HFFc6 (cell line): ENCODE measurements at regions not wholly inside any gene's neighbourhood (a gene's known extent, or its start where the extent isn't known, plus 50 kb on each side); places are given as distances from the start of the nearest gene placed in this dataset.
A peak's percentile ranks its signal among the peaks of the same experiment; 100 is the strongest.

Experiments
- DNase-seq: peaks from one replicate; pipeline ENCODE4 v3.0.0-alpha.2; 2018
- H3K27ac Mint-ChIP-seq: 2 replicates; pipeline ENCODE4 v1.8.0; 2020; ENCODE audit warnings: mild to moderate bottlenecking, mixed read lengths
- H3K27me3 Mint-ChIP-seq: 2 replicates; pipeline ENCODE4 v1.8.0; 2021; ENCODE audit warnings: mild to moderate bottlenecking, moderate library complexity, mixed read lengths; ENCODE audit not compliant: insufficient read depth
- H3K36me3 Mint-ChIP-seq: 2 replicates; pipeline ENCODE4 v1.8.0; 2021; ENCODE audit warnings: low read depth, mixed read lengths
- H3K4me1 Mint-ChIP-seq: 2 replicates; pipeline ENCODE4 v1.8.0; 2020; ENCODE audit warnings: low read depth, mixed read lengths
- H3K4me3 Mint-ChIP-seq: 2 replicates; pipeline ENCODE4 v1.8.0; 2020; ENCODE audit warnings: mild to moderate bottlenecking, moderate library complexity, mixed read lengths
- H3K9me3 Mint-ChIP-seq: 2 replicates; pipeline ENCODE4 v1.8.0; 2020; ENCODE audit warnings: mild to moderate bottlenecking, mixed read lengths
- TF ChIP-seq, protein P1 (sequence below): fragments of 200-600 bp; sonication (generic); IDR thresholded peaks from 2 replicates; pipeline ENCODE4 v1.5.0; 2021; ENCODE audit warnings: antibody characterized with exemption, mild to moderate bottlenecking

GRCh38 chr2:128505150-128505490 lies 186.5 kb upstream of the HS6ST1 start:
- H3K4me3 Mint-ChIP-seq, result no peak overlapping the region
- no peaks in the 10 kb centered on the region for H3K9me3 Mint-ChIP-seq
- H3K27me3 Mint-ChIP-seq, result peaks cover 22% of the 10 kb centered on the region
- TF ChIP-seq, protein P1, sequence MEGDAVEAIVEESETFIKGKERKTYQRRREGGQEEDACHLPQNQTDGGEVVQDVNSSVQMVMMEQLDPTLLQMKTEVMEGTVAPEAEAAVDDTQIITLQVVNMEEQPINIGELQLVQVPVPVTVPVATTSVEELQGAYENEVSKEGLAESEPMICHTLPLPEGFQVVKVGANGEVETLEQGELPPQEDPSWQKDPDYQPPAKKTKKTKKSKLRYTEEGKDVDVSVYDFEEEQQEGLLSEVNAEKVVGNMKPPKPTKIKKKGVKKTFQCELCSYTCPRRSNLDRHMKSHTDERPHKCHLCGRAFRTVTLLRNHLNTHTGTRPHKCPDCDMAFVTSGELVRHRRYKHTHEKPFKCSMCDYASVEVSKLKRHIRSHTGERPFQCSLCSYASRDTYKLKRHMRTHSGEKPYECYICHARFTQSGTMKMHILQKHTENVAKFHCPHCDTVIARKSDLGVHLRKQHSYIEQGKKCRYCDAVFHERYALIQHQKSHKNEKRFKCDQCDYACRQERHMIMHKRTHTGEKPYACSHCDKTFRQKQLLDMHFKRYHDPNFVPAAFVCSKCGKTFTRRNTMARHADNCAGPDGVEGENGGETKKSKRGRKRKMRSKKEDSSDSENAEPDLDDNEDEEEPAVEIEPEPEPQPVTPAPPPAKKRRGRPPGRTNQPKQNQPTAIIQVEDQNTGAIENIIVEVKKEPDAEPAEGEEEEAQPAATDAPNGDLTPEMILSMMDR, result no peak
- DNase-seq, result no peak
- peaks cover under 1% of the 10 kb centered on the region; the same call in 1 of the 2 replicates for H3K4me1 Mint-ChIP-seq
- H3K36me3 Mint-ChIP-seq, result no peaks in the 10 kb centered on the region
- H3K27ac Mint-ChIP-seq, result no peak overlapping the region

GRCh38 chr2:128505575-128506526 lies 187.2 kb upstream of the HS6ST1 start:
- no peaks in the 10 kb centered on the region for H3K9me3 Mint-ChIP-seq
- DNase-seq, result no peak
- no peaks in the 10 kb centered on the region for H3K36me3 Mint-ChIP-seq
- TF ChIP-seq, protein P1, result no peak
- H3K4me3 Mint-ChIP-seq, result no peak overlapping the region
- peaks cover 22% of the 10 kb centered on the region for H3K27me3 Mint-ChIP-seq
- H3K4me1 Mint-ChIP-seq, result peaks cover 8% of the 10 kb centered on the region
- no peak overlapping the region for H3K27ac Mint-ChIP-seq

- Mint-ChIP-seq H3K4me3 (no peak overlapping the region), H3K4me1 (peaks cover 13% of the 10 kb centered on the region), H3K27me3 (peaks cover 21% of the 10 kb centered on the region), H3K9me3 (no peaks in the 10 kb centered on the region), H3K27ac (no peak overlapping the region), H3K36me3 (no peaks in the 10 kb centered on the region)
- TF ChIP-seq, protein P1, result no peak
- no peak for DNase-seq
These were observed 187.9 kb upstream of the HS6ST1 start for GRCh38 chr2:128506534-128506933.

DNA sequence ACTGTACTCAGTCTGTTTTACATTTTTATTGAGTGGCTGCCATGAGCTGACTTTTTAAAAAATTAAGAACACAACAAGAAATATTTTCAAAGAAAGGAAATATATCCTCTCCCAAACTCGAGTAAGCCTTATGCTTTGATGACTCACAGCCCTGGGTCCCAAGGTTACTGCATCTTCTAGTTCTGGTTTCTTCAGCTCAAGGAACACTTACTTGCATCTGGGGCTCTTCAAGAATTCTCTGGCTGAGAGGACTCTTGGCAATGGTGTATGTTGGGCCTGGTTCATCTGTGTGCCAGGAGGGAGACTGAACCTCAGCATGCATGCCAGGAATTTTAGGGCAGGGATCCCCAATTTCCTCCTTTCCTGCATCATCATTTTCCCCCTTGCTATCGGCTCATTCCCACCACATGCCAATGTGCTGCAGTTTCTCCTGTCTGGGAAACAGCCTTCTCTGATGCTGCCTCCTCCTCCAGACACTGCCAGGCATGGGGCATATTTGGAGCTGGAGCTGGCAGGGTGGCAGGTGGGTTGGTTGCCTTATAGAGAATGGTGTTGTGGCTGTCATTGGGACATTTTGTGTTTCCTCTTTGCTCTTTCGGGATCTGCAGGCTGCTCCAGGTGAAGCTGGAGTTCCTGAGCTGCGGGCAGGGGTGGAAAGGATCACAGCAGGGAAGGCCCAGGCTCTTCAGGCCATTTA lies 192.2 kb upstream of the HS6ST1 start:
- Mint-ChIP-seq H3K4me1 (peaks cover 13% of the 10 kb centered on the region), H3K27me3 (peaks cover 9% of the 10 kb centered on the region), H3K36me3 (no peaks in the 10 kb centered on the region), H3K4me3 (no peak overlapping the region), H3K9me3 (no peaks in the 10 kb centered on the region), H3K27ac (no peak overlapping the region)
- DNase-seq, result peak; percentile 27
- TF ChIP-seq, protein P1, result no peak

- H3K4me1 Mint-ChIP-seq, result peaks cover 13% of the 10 kb centered on the region
- TF ChIP-seq, protein P1, result no peak
- H3K9me3 Mint-ChIP-seq, result no peaks in the 10 kb centered on the region
- no peak overlapping the region for H3K4me3 Mint-ChIP-seq
- H3K27ac Mint-ChIP-seq, result no peak overlapping the region
- no peaks in the 10 kb centered on the region for H3K36me3 Mint-ChIP-seq
- DNase-seq, result no peak
- H3K27me3 Mint-ChIP-seq, result peaks cover 7% of the 10 kb centered on the region
These were observed 193.2 kb upstream of the HS6ST1 start for GRCh38 chr2:128511731-128512378.
